Adrenal gland (tissue), 9 donors: ENCODE measurements at regions not wholly inside any gene's neighbourhood (a gene's known extent, or its start where the extent isn't known, plus 50 kb on each side); places are given as distances from the start of the nearest gene placed in this dataset.
"Not testable (repeated sequence)": the region's sequence is repeated elsewhere in the genome, so short reads cannot be mapped to it uniquely, and the experiment has no call there.

ENCODE experiments used
- DNase-seq, 7 donors: peaks; one replicate each; pipeline ENCODE4 v3.0.0-alpha.2; 2019 to 2020
- H3K27ac ChIP-seq, 5 donors: fragments of 200-600 bp; sonication (generic) in 4 of 5; 1 replicate in 3 of 5; 2 replicates in 2 of 5; pipeline versions ENCODE4 v1.5.1 to v1.8.0; 2016 to 2020; ENCODE audit warnings: mild to moderate bottlenecking in 1 of 5
- H3K27me3 ChIP-seq: fragments of 200-600 bp; 2 replicates; pipeline ENCODE4 v1.8.0; 2021
- H3K36me3 ChIP-seq, 2 donors: fragments of 200-600 bp; replicated peaks in 1 of 2; 1 replicate in 1 of 2; 2 replicates in 1 of 2; pipeline versions ENCODE4 v1.5.1 to v1.8.0; 2018 to 2022
- H3K4me1 ChIP-seq, 2 donors: fragments of 200-600 bp; replicated peaks in 1 of 2; 1 replicate in 1 of 2; 2 replicates in 1 of 2; pipeline versions ENCODE4 v1.5.1 to v1.8.0; 2018 to 2021
- H3K4me3 ChIP-seq, 4 donors: fragments of 200-600 bp; sonication (generic) in 3 of 4; one replicate each; pipeline ENCODE4 v1.5.1; 2016 to 2018
- H3K9me3 ChIP-seq, 3 donors: fragments of 200-600 bp; sonication (generic) in 1 of 3; replicated peaks in 1 of 3; 1 replicate in 2 of 3; 2 replicates in 1 of 3; pipeline versions ENCODE4 v1.5.1 to v1.8.0; 2016 to 2021
- POLR2A ChIP-seq, 2 donors: fragments of 450-650 bp; IDR thresholded peaks; one replicate each; pipeline ENCODE4 v1.6.1; 2017; ENCODE audit warnings: antibody characterized with exemption in 2 of 2, mild to moderate bottlenecking in 2 of 2, moderate library complexity in 1 of 2
- WGBS, 4 donors: extraction: QIAGEN DNeasy Blood & Tissue Kit in 2 of 4; methylation state at CpG; one replicate each; pipeline versions ENCODE4 v1.1.5 to v1.1.7; 2013 to 2017; 5-methylcytosine and 5-hydroxymethylcytosine counted together
- intact Hi-C, 2 donors: fragments of 100-400 bp; cut with DNase I; formaldehyde crosslinking; loops; one replicate each; pipeline versions ENCODE4 v1.14.1 to v1.15.0; 2022 to 2023
- TF ChIP-seq, protein P1 (sequence below), 6 experiments: fragments of 450-650 bp in 4 of 6; fragments of 200-600 bp in 2 of 6; sonication (generic) in 1 of 6; IDR thresholded peaks; 1 replicate in 5 of 6; 2 replicates in 1 of 6; pipeline versions ENCODE4 v1.5.1 to v1.8.0; 2016 to 2021; ENCODE audit warnings: antibody characterized with exemption in 6 of 6, mild to moderate bottlenecking in 2 of 6, moderate library complexity in 1 of 6
- donor health status: healthy with polysubstance abuse.
- donor health status: Bipolar disorder and iron deficiency.
- donor health status: DM: yes; HTN: yes; CAD: no.
- donor health status: DM: no; HTN: no; CAD: no.
- donor health status: DM: no; HTN: no; CAD: no.

DNA sequence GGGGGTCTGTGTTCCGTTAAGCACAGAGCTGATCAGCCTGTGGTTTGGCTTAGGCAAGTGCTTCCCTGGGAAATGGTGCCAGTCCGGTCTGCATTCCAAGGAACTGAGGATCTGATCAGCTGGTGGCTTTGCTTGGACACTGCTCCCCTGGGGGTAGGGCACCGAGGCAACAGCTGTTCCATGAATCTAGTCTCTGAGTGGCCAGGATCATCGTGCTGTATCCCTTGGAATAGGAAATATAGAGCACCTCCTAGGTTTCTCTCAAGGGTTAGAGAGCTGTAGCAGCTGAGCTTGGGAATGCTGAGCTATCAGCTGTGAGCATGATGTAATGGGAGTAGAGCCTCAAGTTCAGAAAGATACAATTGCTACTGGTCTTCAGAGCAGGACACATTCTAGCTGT lies 863.9 kb downstream of the RAPGEF2 start:
- Histone ChIP-seq H3K4me1 (no peaks in the 10 kb centered on the region), H3K27me3 (no peaks in the 10 kb centered on the region), H3K9me3 (no peaks in the 10 kb centered on the region), H3K27ac (no peak overlapping the region), H3K36me3 (no peaks in the 10 kb centered on the region), H3K4me3 (no peak overlapping the region)
- no peak for DNase-seq
- 58 to 77% (median 74%) methylated on average over 3 to 4 of the region's 4 CpGs for WGBS, 4 donors
- intact Hi-C loops, result no loop called here
- no peak for TF ChIP-seq POLR2A (IDR thresholded peaks at IDR 0.05)
- TF ChIP-seq, protein P1, sequence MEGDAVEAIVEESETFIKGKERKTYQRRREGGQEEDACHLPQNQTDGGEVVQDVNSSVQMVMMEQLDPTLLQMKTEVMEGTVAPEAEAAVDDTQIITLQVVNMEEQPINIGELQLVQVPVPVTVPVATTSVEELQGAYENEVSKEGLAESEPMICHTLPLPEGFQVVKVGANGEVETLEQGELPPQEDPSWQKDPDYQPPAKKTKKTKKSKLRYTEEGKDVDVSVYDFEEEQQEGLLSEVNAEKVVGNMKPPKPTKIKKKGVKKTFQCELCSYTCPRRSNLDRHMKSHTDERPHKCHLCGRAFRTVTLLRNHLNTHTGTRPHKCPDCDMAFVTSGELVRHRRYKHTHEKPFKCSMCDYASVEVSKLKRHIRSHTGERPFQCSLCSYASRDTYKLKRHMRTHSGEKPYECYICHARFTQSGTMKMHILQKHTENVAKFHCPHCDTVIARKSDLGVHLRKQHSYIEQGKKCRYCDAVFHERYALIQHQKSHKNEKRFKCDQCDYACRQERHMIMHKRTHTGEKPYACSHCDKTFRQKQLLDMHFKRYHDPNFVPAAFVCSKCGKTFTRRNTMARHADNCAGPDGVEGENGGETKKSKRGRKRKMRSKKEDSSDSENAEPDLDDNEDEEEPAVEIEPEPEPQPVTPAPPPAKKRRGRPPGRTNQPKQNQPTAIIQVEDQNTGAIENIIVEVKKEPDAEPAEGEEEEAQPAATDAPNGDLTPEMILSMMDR (IDR thresholded peaks at IDR 0.05), result no peak

DNA sequence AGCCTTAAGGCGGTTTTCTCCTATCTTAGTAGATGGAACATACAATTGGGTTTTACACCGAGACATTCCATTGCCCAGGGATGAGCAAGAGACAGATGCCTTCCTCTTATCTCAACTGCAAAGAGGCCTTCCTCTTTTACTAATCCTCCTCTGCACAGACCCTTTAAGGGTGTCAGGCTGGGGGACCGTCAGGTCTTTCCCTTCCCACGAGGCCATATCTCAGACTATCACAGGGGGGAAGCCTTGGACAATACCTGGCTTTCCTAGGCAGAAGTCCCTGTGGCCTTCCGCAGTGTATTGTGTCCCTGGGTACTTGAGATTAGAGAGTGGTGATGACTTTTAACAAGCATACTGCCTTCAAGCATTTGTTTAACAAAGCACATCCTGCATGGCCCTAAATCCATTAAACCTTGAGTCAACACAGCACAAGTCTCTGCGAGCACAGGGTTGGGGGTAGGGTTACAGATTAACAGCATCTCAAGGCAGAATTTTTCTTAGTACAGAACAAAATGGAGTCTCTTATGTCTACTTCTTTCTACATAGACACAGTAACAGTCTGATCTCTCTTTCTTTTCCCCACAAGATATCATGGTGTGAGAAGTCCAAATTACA lies 874.1 kb downstream of the RAPGEF2 start:
- H3K4me1 ChIP-seq, H3K27ac ChIP-seq, H3K9me3 ChIP-seq, DNase-seq, H3K4me3 ChIP-seq, intact Hi-C loops, H3K36me3 ChIP-seq, H3K27me3 ChIP-seq: not testable (repeated sequence)
- WGBS, 4 donors, result 55 to 64% (median 56%) methylated on average over 6 of the region's 6 CpGs

DNA sequence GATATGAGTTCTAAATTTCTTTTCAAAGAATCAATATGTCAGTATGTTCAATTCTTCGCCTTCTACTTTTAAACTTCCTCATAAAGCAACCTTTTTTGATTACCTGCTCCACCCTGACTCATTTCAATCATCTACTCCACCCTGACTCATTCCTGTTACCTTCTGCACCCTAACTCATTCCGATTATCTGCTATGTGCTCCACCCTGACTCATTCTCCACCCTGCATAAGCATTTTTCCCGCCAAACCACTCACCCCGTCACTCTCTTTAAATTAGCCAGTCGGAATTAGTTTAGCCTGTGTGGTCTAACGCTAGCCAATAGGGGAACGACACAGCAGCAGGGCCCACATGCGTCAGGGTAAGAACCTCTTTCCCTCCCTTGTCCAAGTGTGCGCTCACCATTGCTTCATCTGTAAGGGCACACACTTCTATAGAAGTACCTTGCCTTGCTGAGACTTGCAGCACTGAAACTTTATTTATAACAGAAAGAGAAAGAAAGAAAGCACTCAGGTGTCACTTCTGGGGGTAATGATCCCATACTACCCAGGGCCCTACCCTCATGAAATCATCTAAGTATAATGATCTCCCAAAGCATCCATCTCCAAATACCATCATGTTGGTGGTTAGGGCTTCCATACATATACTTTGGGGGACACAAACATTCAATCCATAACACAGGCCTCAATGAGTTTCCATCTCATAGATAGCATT lies 875.2 kb downstream of the RAPGEF2 start:
- Histone ChIP-seq H3K4me3 (no peak overlapping the region), H3K27ac (no peak overlapping the region), H3K27me3 (no peaks in the 10 kb centered on the region), H3K9me3 (no peaks in the 10 kb centered on the region), H3K36me3 (no peaks in the 10 kb centered on the region), H3K4me1 (no peaks in the 10 kb centered on the region)
- whole genome bisulfite sequencing, 4 donors, result 81 to 91% (median 88%) methylated on average over 9 of the region's 9 CpGs
- DNase-seq, result no peak
- no peak for TF ChIP-seq POLR2A (IDR thresholded peaks at IDR 0.05)
- TF ChIP-seq, protein P1 (IDR thresholded peaks at IDR 0.05), result no peak
- intact Hi-C loops, result no loop called here

DNA sequence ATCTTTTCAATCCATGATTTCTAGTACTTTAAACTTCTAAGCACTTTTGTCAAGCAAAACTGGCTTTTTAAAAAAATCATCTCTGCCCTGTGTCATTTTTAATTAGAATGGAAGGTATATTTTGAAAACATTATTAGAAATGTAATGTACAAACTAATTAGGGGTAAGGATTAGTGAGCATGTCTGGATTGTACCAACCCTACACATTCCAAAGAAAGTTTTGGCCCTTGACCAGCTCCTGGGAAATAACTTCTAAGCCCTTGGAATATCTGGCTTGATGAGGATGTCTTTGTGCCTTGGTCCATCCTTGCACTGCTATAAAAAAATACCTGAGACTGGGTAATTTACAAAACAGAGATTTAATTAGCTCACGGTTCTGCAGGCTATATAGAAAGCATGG lies 876.5 kb downstream of the RAPGEF2 start:
- no peaks in the 10 kb centered on the region for H3K4me1 ChIP-seq
- WGBS, 4 donors, result 83 to 100% (median 86%) methylated on average over 1 of the region's 1 CpG
- no peak overlapping the region for H3K27ac ChIP-seq
- H3K36me3 ChIP-seq, result no peaks in the 10 kb centered on the region
- H3K27me3 ChIP-seq, result no peaks in the 10 kb centered on the region
- TF ChIP-seq, protein P1 (IDR thresholded peaks at IDR 0.05), result no peak
- no peaks in the 10 kb centered on the region for H3K9me3 ChIP-seq
- intact Hi-C loops, result no loop called here
- no peak for DNase-seq
- no peak overlapping the region for H3K4me3 ChIP-seq

DNA sequence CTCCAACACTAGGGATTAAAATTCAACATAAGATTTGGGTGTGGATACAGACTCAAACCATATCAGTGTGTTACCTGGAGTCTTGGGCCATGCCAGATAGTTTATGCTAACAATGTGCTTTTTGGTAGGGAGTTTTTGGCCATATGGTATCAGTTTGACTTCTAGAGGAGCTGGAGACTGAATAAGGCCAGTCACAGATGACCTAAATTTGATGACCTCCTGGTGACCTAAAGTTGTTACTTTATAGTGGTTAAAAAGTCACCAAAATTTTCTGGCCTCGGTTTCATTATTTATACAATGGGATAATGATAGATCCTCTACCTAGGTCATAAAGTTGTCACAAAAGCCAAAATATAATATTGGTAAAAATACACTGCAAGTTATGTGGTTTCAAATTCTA lies 877.1 kb downstream of the RAPGEF2 start:
- Histone ChIP-seq H3K27ac (no peak overlapping the region), H3K36me3 (no peaks in the 10 kb centered on the region), H3K4me3 (no peak overlapping the region), H3K9me3 (no peaks in the 10 kb centered on the region), H3K4me1 (no peaks in the 10 kb centered on the region), H3K27me3 (no peaks in the 10 kb centered on the region)
- no peak for TF ChIP-seq POLR2A (IDR thresholded peaks at IDR 0.05)
- TF ChIP-seq, protein P1 (IDR thresholded peaks at IDR 0.05), result no peak
- WGBS, 4 donors, result 80 to 89% (median 84%) methylated on average over 1 of the region's 1 CpG
- intact Hi-C loops, result no loop called here
- no peak for DNase-seq
